Tibial artery (tissue), 4 donors: ENCODE measurements at regions not wholly inside any gene's neighbourhood (a gene's known extent, or its start where the extent isn't known, plus 50 kb on each side); places are given as distances from the start of the nearest gene placed in this dataset.

ENCODE experiments used
- DNase-seq, 2 donors: peaks; one replicate each; pipeline ENCODE4 v3.0.0-alpha.2; 2019
- H3K27ac ChIP-seq, 2 donors: fragments of 200-600 bp; sonication (generic) in 1 of 2; 1 replicate in 1 of 2; 2 replicates in 1 of 2; pipeline ENCODE4 v1.5.1; 2018 to 2019; ENCODE audit warnings: mild to moderate bottlenecking in 1 of 2
- H3K27me3 ChIP-seq, 2 donors: fragments of 200-600 bp; sonication (generic) in 1 of 2; one replicate each; pipeline versions ENCODE4 v1.5.1 to v1.6.0; 2016 to 2019
- H3K36me3 ChIP-seq, 3 donors: fragments of 200-600 bp; sonication (generic) in 2 of 3; one replicate each; pipeline ENCODE4 v1.5.1; 2016 to 2019; ENCODE audit warnings: mild to moderate bottlenecking in 2 of 3
- H3K4me1 ChIP-seq, 4 donors: fragments of 200-600 bp; sonication (generic) in 2 of 4; 1 replicate in 3 of 4; 2 replicates in 1 of 4; pipeline ENCODE4 v1.5.1; 2016 to 2019
- H3K4me3 ChIP-seq, 2 donors: fragments of 200-600 bp; sonication (generic) in 1 of 2; 1 replicate in 1 of 2; 2 replicates in 1 of 2; pipeline ENCODE4 v1.5.1; 2018 to 2019; ENCODE audit warnings: mild to moderate bottlenecking in 2 of 2
- H3K9me3 ChIP-seq, 3 donors: fragments of 200-600 bp; sonication (generic) in 1 of 3; one replicate each; pipeline ENCODE4 v1.5.1; 2016 to 2019
- intact Hi-C: fragments of 100-400 bp; cut with DNase I; formaldehyde crosslinking; loops from one replicate; pipeline ENCODE4 v1.15.0; 2023; ENCODE audit warnings: low total_unique reads
- TF ChIP-seq, protein P1 (sequence below), 2 experiments: fragments of 200-600 bp in 1 of 2; fragments of 450-650 bp in 1 of 2; IDR thresholded peaks; one replicate each; pipeline ENCODE4 v1.5.1; 2017 to 2019; ENCODE audit warnings: antibody characterized with exemption in 2 of 2, mild to moderate bottlenecking in 1 of 2, moderate library complexity in 1 of 2

DNA sequence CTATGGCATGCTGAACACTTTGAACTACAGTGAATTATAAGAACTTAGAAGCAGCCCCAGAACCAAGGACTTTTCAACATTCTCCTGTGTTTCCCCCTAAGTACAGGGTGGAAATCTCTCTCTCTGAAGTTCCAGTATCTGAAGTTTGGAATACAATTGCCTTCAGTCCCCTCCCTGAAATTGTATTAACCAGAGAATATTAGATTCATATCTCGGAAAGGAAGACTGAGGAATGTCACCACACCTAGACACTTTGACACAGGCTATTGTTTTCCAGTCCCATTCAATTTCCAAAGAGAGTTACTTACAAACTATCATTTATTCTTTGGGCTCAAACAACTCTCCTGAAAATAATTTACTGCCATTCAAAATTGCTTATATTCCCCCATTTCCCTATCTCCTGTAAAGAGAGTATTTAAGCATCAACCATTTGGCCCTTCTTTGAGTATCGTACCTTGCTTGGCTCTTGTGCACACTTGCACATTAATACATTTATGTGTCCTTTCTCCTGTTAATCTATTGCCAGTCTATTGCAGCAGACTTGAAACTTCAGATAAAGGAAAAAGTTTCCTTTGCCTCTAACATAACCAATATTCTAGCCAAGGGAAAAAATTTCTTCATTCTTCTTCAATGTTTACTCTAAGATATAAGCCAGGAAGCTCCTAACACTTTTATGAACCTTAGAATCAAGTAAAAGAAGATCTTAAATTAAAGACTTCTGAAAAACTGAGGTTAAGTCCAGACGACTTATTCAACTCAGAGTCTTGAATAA, 402.4 kb upstream of the DDI1 start:
- Histone ChIP-seq H3K27me3 (no peaks in the 10 kb centered on the region), H3K4me3 (no peak overlapping the region), H3K36me3 (no peaks in the 10 kb centered on the region), H3K4me1 (no peaks in the 10 kb centered on the region), H3K9me3 (no peaks in the 10 kb centered on the region), H3K27ac (no peak overlapping the region)
- intact Hi-C loops = no loop called here
- TF ChIP-seq, protein P1, sequence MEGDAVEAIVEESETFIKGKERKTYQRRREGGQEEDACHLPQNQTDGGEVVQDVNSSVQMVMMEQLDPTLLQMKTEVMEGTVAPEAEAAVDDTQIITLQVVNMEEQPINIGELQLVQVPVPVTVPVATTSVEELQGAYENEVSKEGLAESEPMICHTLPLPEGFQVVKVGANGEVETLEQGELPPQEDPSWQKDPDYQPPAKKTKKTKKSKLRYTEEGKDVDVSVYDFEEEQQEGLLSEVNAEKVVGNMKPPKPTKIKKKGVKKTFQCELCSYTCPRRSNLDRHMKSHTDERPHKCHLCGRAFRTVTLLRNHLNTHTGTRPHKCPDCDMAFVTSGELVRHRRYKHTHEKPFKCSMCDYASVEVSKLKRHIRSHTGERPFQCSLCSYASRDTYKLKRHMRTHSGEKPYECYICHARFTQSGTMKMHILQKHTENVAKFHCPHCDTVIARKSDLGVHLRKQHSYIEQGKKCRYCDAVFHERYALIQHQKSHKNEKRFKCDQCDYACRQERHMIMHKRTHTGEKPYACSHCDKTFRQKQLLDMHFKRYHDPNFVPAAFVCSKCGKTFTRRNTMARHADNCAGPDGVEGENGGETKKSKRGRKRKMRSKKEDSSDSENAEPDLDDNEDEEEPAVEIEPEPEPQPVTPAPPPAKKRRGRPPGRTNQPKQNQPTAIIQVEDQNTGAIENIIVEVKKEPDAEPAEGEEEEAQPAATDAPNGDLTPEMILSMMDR (IDR thresholded peaks at IDR 0.05) = no peak
- DNase-seq = no peak

DNA sequence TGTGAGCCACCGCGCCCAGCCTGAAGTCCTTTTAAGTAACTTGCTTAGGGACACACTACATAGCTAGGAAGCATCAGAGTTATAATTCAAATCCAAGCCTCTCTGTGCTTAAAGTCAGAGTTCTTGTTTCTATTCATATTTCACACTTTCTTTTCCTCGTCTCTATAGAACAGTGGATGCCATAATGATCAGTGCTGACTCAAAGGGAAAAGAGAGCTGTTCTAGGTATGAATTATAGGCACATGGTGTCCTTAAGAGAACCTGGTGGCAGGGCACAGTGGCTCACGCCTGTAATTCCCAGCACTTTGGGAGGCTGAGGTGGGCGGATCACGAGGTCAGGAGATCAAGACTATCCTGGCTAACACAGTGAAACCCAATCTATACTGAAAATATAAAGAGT, 400.2 kb upstream of the DDI1 start:
- no peak overlapping the region for H3K4me3 ChIP-seq
- H3K36me3 ChIP-seq = no peaks in the 10 kb centered on the region
- no peak overlapping the region for H3K27ac ChIP-seq
- H3K27me3 ChIP-seq = no peaks in the 10 kb centered on the region
- TF ChIP-seq, protein P1 (IDR thresholded peaks at IDR 0.05) = no peak
- no peaks in the 10 kb centered on the region for H3K4me1 ChIP-seq
- H3K9me3 ChIP-seq = no peaks in the 10 kb centered on the region
- DNase-seq = no peak
- intact Hi-C loops = no loop called here

DNA sequence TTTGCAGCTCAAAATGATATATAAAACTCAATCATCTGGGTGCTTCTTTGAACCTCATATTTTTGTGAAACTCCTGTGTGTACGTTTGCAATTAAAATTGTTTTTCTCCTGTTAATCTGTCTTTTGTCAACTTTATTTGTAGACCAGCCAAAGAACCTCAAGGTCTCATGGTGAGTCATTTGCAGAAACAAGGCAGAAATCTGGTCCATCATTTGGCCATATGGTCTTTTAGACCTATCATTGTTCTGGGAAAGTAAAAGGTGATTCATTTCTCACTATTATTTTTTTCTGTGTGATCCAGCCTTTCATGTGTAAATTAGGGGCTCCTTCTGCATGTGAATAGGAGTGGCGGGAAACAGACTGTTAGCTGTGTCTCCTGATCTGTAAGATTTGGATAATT, 399.1 kb upstream of the DDI1 start:
- Histone ChIP-seq H3K4me3 (no peak overlapping the region), H3K27me3 (no peaks in the 10 kb centered on the region), H3K9me3 (no peaks in the 10 kb centered on the region), H3K27ac (no peak overlapping the region), H3K36me3 (no peaks in the 10 kb centered on the region), H3K4me1 (no peaks in the 10 kb centered on the region)
- TF ChIP-seq, protein P1 (IDR thresholded peaks at IDR 0.05) = no peak
- intact Hi-C loops = no loop called here
- DNase-seq = no peak

DNA sequence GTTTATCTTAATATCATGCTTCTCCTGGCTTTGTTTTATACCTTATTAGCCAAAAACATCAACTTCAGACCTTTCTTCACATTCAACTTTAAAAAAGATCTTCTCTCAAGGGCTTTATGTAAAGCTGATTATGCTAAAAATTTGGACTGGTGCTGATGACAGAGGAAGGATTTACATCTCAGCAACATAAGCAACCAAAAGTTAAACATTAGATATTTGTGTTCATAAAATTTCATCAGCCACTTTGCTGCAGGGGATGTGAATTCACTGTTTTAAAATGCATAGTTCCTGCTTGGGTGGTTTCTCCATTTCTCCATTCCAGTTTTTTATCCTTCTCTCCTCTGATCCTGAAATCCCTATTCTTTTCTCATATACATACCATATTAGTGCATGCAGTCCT, 398.6 kb upstream of the DDI1 start:
- DNase-seq = no peak
- no peak overlapping the region for H3K27ac ChIP-seq
- H3K9me3 ChIP-seq = no peaks in the 10 kb centered on the region
- no peaks in the 10 kb centered on the region for H3K4me1 ChIP-seq
- TF ChIP-seq, protein P1 (IDR thresholded peaks at IDR 0.05) = no peak
- H3K4me3 ChIP-seq = no peak overlapping the region
- no peaks in the 10 kb centered on the region for H3K36me3 ChIP-seq
- intact Hi-C loops = no loop called here
- H3K27me3 ChIP-seq = no peaks in the 10 kb centered on the region

DNA sequence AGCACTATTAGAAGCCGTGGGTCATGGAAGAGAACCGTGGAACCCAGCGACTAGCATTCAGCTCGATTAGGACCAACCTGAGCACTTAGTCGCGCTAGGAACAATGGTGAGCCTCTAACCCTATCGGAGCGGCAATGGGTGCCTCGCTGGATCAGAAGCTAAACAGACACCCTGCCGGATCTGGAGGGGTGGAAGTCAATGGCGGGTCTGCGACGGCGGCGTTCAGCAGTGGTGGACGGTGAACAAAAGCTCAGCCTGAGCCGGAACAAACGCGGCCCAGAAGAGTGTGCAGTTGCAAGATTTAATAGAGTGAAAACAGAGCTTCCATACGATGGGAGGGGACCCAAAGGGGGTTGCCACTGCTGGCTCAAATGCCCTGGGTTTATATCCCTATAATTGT, 391.8 kb upstream of the DDI1 start:
- Histone ChIP-seq H3K9me3 (no peaks in the 10 kb centered on the region), H3K4me3 (no peak overlapping the region), H3K36me3 (no peaks in the 10 kb centered on the region), H3K27ac (no peak overlapping the region), H3K4me1 (no peaks in the 10 kb centered on the region), H3K27me3 (no peaks in the 10 kb centered on the region)
- DNase-seq = no peak
- intact Hi-C loops = no loop called here
- TF ChIP-seq, protein P1 (IDR thresholded peaks at IDR 0.05) = no peak

DNA sequence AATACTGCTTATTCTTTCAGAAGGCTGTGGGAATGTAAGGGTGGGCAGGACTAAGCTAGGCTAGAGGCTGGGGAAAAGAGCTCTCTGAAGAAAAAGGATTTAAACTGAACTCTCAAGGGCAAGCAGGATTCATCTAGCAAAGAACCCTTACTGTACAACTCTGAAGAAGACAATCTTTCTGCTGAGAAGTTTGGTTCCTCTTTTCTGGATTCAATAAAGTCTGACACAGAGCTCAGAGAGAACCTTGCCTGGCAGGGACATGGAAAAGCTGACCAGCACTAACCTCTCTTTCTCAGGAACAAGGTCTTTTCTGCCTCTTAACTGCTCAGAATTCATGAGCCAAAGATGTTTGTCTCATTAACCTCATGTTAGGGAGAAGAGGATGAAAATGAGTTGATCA, 388.4 kb upstream of the DDI1 start:
- TF ChIP-seq, protein P1 (IDR thresholded peaks at IDR 0.05) = no peak

More for the DNA sequence above, 388.4 kb upstream of the DDI1 start:
- no peak overlapping the region for H3K4me3 ChIP-seq
- H3K4me1 ChIP-seq = no peaks in the 10 kb centered on the region
- no peaks in the 10 kb centered on the region for H3K36me3 ChIP-seq
- H3K9me3 ChIP-seq = no peaks in the 10 kb centered on the region
- H3K27me3 ChIP-seq = no peaks in the 10 kb centered on the region
- intact Hi-C loops = no loop called here
- H3K27ac ChIP-seq = no peak overlapping the region
- DNase-seq = no peak
